ENCODE measurements at regions not wholly inside any gene's neighbourhood (a gene's known extent, or its start where the extent isn't known, plus 50 kb on each side); places are given as distances from the start of the nearest gene placed in this dataset.

- no peak for DNase-seq
- no peak overlapping the region for H3K27ac ChIP-seq
- H3K4me1 ChIP-seq = no peaks in the 10 kb centered on the region
- no peak for TF ChIP-seq EP300 (IDR thresholded peaks at IDR 0.05)
- no peak for TF ChIP-seq POLR2AphosphoS5 (IDR thresholded peaks at IDR 0.05)
- no peak for TF ChIP-seq POLR2A (IDR thresholded peaks at IDR 0.05)
- no peak for TF ChIP-seq CTCF (IDR thresholded peaks at IDR 0.05)
- H3K4me3 ChIP-seq = no peak overlapping the region
- intact Hi-C loops (cut with DNase I; ENCODE audit: low total_unique reads) = no loop called here
- 19 to 45% (median 35%) methylated on average over 1 of the region's 1 CpG for WGBS, 5 donors
- H3K36me3 ChIP-seq = no peaks in the 10 kb centered on the region
- no peaks in the 10 kb centered on the region for H3K9me3 ChIP-seq
- H3K27me3 ChIP-seq = no peaks in the 10 kb centered on the region
These were observed 87.6 kb downstream of the TEX13C start for GRCh38 chrX:125407314-125407713.

- H3K9me3 ChIP-seq = no peaks in the 10 kb centered on the region
- no peak for DNase-seq
- H3K4me3 ChIP-seq = no peak overlapping the region
- no peaks in the 10 kb centered on the region for H3K27me3 ChIP-seq
- no peak overlapping the region for H3K27ac ChIP-seq
- no peaks in the 10 kb centered on the region for H3K4me1 ChIP-seq
- TF ChIP-seq POLR2A (IDR thresholded peaks at IDR 0.05) = no peak
- no peak for TF ChIP-seq CTCF (IDR thresholded peaks at IDR 0.05)
- no peak for TF ChIP-seq EP300 (IDR thresholded peaks at IDR 0.05)
- TF ChIP-seq POLR2AphosphoS5 (IDR thresholded peaks at IDR 0.05) = no peak
- WGBS, 5 donors = 77 to 89% (median 85%) methylated on average over 4 of the region's 4 CpGs
- intact Hi-C loops (cut with DNase I; ENCODE audit: low total_unique reads) = no loop called here
- no peaks in the 10 kb centered on the region for H3K36me3 ChIP-seq
These were observed 101.1 kb downstream of the TEX13C start for GRCh38 chrX:125420809-125421208.

GRCh38 chrX:125422986-125423385, 103.3 kb downstream of the TEX13C start:
- no peak for DNase-seq

GRCh38 chrX:125424536-125424935, 104.9 kb downstream of the TEX13C start:
- no peak for DNase-seq
- H3K27me3 ChIP-seq = no peaks in the 10 kb centered on the region
- H3K27ac ChIP-seq = no peak overlapping the region
- intact Hi-C loops (cut with DNase I; ENCODE audit: low total_unique reads) = no loop called here
- no peaks in the 10 kb centered on the region for H3K4me1 ChIP-seq
- H3K9me3 ChIP-seq = no peaks in the 10 kb centered on the region
- H3K4me3 ChIP-seq = no peak overlapping the region
- 44 to 82% (median 54%) methylated on average over 1 of the region's 1 CpG for WGBS, 5 donors
- TF ChIP-seq POLR2A (IDR thresholded peaks at IDR 0.05) (no peak), EP300 (IDR thresholded peaks at IDR 0.05) (no peak), POLR2AphosphoS5 (IDR thresholded peaks at IDR 0.05) (no peak), CTCF (IDR thresholded peaks at IDR 0.05) (no peak)
- no peaks in the 10 kb centered on the region for H3K36me3 ChIP-seq

More at GRCh38 chrX:125422986-125423385, 103.3 kb downstream of the TEX13C start:
- WGBS, 5 donors = 68 to 88% (median 84%) methylated on average over 3 of the region's 3 CpGs
- Histone ChIP-seq H3K4me3 (no peak overlapping the region), H3K27ac (no peak overlapping the region), H3K27me3 (no peaks in the 10 kb centered on the region), H3K4me1 (no peaks in the 10 kb centered on the region), H3K36me3 (no peaks in the 10 kb centered on the region), H3K9me3 (no peaks in the 10 kb centered on the region)
- intact Hi-C loops (cut with DNase I; ENCODE audit: low total_unique reads) = no loop called here
- TF ChIP-seq POLR2AphosphoS5 (IDR thresholded peaks at IDR 0.05) (no peak), EP300 (IDR thresholded peaks at IDR 0.05) (no peak), POLR2A (IDR thresholded peaks at IDR 0.05) (no peak), CTCF (IDR thresholded peaks at IDR 0.05) (no peak)
